Breast epithelium (tissue), 4 donors: ENCODE measurements at regions not wholly inside any gene's neighbourhood (a gene's known extent, or its start where the extent isn't known, plus 50 kb on each side); places are given as distances from the start of the nearest gene placed in this dataset.

Experiments
- DNase-seq, 2 donors: peaks; one replicate each; pipeline ENCODE4 v3.0.0-alpha.2; 2019; ENCODE audit warnings: low spot score in 2 of 2
- H3K27ac ChIP-seq, 2 donors: fragments of 200-600 bp; sonication (generic) in 1 of 2; one replicate each; pipeline ENCODE4 v1.5.1; 2016 to 2019; ENCODE audit warnings: mild to moderate bottlenecking in 1 of 2
- H3K27me3 ChIP-seq, 2 donors: fragments of 200-600 bp; sonication (generic) in 1 of 2; one replicate each; pipeline versions ENCODE4 v1.5.1 to v1.6.0; 2017 to 2019; ENCODE audit warnings: control low read depth in 1 of 2, mild to moderate bottlenecking in 1 of 2
- H3K36me3 ChIP-seq: fragments of 200-600 bp; one replicate; pipeline ENCODE4 v1.5.1; 2019
- H3K4me1 ChIP-seq, 2 donors: fragments of 200-600 bp; sonication (generic); one replicate each; pipeline ENCODE4 v1.5.1; 2016 to 2019; ENCODE audit warnings: control low read depth in 1 of 2
- H3K4me3 ChIP-seq, 3 donors: fragments of 200-600 bp; sonication (generic); 1 replicate in 2 of 3; 2 replicates in 1 of 3; pipeline ENCODE4 v1.5.1; 2016 to 2019; ENCODE audit warnings: mild to moderate bottlenecking in 3 of 3, moderate library complexity in 2 of 3
- H3K9me3 ChIP-seq, 2 donors: fragments of 200-600 bp; sonication (generic) in 1 of 2; one replicate each; pipeline ENCODE4 v1.5.1; 2016 to 2019; ENCODE audit warnings: control low read depth in 1 of 2
- CTCF ChIP-seq, 3 donors: fragments of 450-650 bp; IDR thresholded peaks; one replicate each; pipeline ENCODE4 v1.5.1; 2016 to 2017; ENCODE audit warnings: antibody characterized with exemption in 3 of 3, mild to moderate bottlenecking in 3 of 3, moderate library complexity in 3 of 3
- POLR2A ChIP-seq: fragments of 450-650 bp; IDR thresholded peaks from one replicate; pipeline ENCODE4 v1.6.1; 2016; ENCODE audit warnings: antibody characterized with exemption, mild to moderate bottlenecking, moderate library complexity
- POLR2AphosphoS5 ChIP-seq, 3 donors: sonication (generic); formaldehyde crosslinking; IDR thresholded peaks; one replicate each; pipeline ENCODE4 v1.6.1; 2017; ENCODE audit warnings: antibody characterized with exemption in 3 of 3
- intact Hi-C: fragments of 100-400 bp; cut with DNase I; formaldehyde crosslinking; loops from one replicate; pipeline ENCODE4 v1.15.1; 2023; ENCODE audit warnings: low total_unique reads

- H3K36me3 ChIP-seq, result no peaks in the 10 kb centered on the region
- no peak overlapping the region for H3K4me3 ChIP-seq
- peaks cover 0 to 87% of the 10 kb centered on the region in 2 donors for H3K27me3 ChIP-seq
- no peaks in the 10 kb centered on the region for H3K4me1 ChIP-seq
- TF ChIP-seq CTCF (IDR thresholded peaks at IDR 0.05), result no peak
- no peak for TF ChIP-seq POLR2AphosphoS5 (IDR thresholded peaks at IDR 0.05)
- TF ChIP-seq POLR2A, result no peak
- intact Hi-C loops, result no loop called here
- no peak for DNase-seq
- H3K9me3 ChIP-seq, result no peaks in the 10 kb centered on the region
- H3K27ac ChIP-seq, result no peak overlapping the region
These were observed 92.7 kb downstream of the ADRA2C start for GRCh38 chr4:3858765-3859388.

GRCh38 chr4:3859571-3859970 lies 93.4 kb downstream of the ADRA2C start:
- Histone ChIP-seq H3K36me3 (no peaks in the 10 kb centered on the region), H3K4me1 (no peaks in the 10 kb centered on the region), H3K27ac (no peak overlapping the region), H3K4me3 (no peak overlapping the region), H3K27me3 (peaks cover 0 to 87% of the 10 kb centered on the region in 2 donors), H3K9me3 (no peaks in the 10 kb centered on the region)
- no peak for TF ChIP-seq POLR2A
- TF ChIP-seq POLR2AphosphoS5 (IDR thresholded peaks at IDR 0.05), result no peak
- no peak for TF ChIP-seq CTCF (IDR thresholded peaks at IDR 0.05)
- no peak for DNase-seq
- intact Hi-C loops, result no loop called here

GRCh38 chr4:3860061-3860912 lies 94.1 kb downstream of the ADRA2C start:
- Histone ChIP-seq H3K4me1 (no peaks in the 10 kb centered on the region), H3K9me3 (no peaks in the 10 kb centered on the region), H3K36me3 (no peaks in the 10 kb centered on the region), H3K27ac (no peak overlapping the region), H3K4me3 (no peak overlapping the region), H3K27me3 (peaks cover 0 to 87% of the 10 kb centered on the region in 2 donors)
- no peak for DNase-seq
- TF ChIP-seq CTCF (IDR thresholded peaks at IDR 0.05) (no peak), POLR2AphosphoS5 (IDR thresholded peaks at IDR 0.05) (no peak), POLR2A (no peak)
- intact Hi-C loops, result no loop called here

GRCh38 chr4:3860913-3861636 lies 94.9 kb downstream of the ADRA2C start:
- H3K4me3 ChIP-seq, result no peak overlapping the region
- peaks cover 0 to 83% of the 10 kb centered on the region in 2 donors for H3K27me3 ChIP-seq
- intact Hi-C loops, result no loop called here
- H3K36me3 ChIP-seq, result no peaks in the 10 kb centered on the region
- no peaks in the 10 kb centered on the region for H3K9me3 ChIP-seq
- TF ChIP-seq CTCF (IDR thresholded peaks at IDR 0.05) (no peak), POLR2AphosphoS5 (IDR thresholded peaks at IDR 0.05) (no peak), POLR2A (no peak)
- H3K4me1 ChIP-seq, result no peaks in the 10 kb centered on the region
- no peak overlapping the region for H3K27ac ChIP-seq
- no peak for DNase-seq
